ENCODE measurements at regions not wholly inside any gene's neighbourhood (a gene's known extent, or its start where the extent isn't known, plus 50 kb on each side); places are given as distances from the start of the nearest gene placed in this dataset.

- TF ChIP-seq, protein P1, sequence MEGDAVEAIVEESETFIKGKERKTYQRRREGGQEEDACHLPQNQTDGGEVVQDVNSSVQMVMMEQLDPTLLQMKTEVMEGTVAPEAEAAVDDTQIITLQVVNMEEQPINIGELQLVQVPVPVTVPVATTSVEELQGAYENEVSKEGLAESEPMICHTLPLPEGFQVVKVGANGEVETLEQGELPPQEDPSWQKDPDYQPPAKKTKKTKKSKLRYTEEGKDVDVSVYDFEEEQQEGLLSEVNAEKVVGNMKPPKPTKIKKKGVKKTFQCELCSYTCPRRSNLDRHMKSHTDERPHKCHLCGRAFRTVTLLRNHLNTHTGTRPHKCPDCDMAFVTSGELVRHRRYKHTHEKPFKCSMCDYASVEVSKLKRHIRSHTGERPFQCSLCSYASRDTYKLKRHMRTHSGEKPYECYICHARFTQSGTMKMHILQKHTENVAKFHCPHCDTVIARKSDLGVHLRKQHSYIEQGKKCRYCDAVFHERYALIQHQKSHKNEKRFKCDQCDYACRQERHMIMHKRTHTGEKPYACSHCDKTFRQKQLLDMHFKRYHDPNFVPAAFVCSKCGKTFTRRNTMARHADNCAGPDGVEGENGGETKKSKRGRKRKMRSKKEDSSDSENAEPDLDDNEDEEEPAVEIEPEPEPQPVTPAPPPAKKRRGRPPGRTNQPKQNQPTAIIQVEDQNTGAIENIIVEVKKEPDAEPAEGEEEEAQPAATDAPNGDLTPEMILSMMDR (conservative IDR thresholded peaks at IDR 0.05 in 1 of 2, IDR thresholded peaks at IDR 0.05 in 1 of 2; ENCODE audit: extremely low read depth in 1 of 2, insufficient read depth in 1 of 2, low read depth in 1 of 2, low read length in 2 of 2): no peak
- no peak for TF ChIP-seq EZH2 (IDR thresholded peaks at IDR 0.05; ENCODE audit: borderline replicate concordance, low read length)
These were observed 467.5 kb upstream of the PAPPA start for GRCh38 chr9:115686069-115686468.

Measured in mammary epithelial cell (primary cell).